ENCODE measurements at regions not wholly inside any gene's neighbourhood (a gene's known extent, or its start where the extent isn't known, plus 50 kb on each side); places are given as distances from the start of the nearest gene placed in this dataset.

- TF ChIP-seq CTCF (IDR thresholded peaks at IDR 0.05) (no peak), POLR2A (IDR thresholded peaks at IDR 0.05) (no peak)
Observed at GRCh38 chr5:82839881-82840280, 237.3 kb downstream of the TMEM167A start.
